Activated CD8-positive, alpha-beta memory T cell treated with anti-CD3 and anti-CD28 coated beads for 1 hour (primary cell): ENCODE measurements at regions not wholly inside any gene's neighbourhood (a gene's known extent, or its start where the extent isn't known, plus 50 kb on each side); places are given as distances from the start of the nearest gene placed in this dataset.
"Not testable (repeated sequence)": the region's sequence is repeated elsewhere in the genome, so short reads cannot be mapped to it uniquely, and the experiment has no call there.

ENCODE experiments used
- DNase-seq, 2 donors: peaks; one replicate each; pipeline ENCODE4 v3.0.0-alpha.2; 2020; ENCODE audit warnings: low read depth in 1 of 2; ENCODE audit errors: extremely low read depth in 1 of 2

GRCh38 chr5:21485458-21486000 lies 1367.6 kb downstream of the CDH12 start:
- not testable (repeated sequence) for DNase-seq

GRCh38 chr5:21484498-21484889 lies 1368.7 kb downstream of the CDH12 start:
- DNase-seq, result not testable (repeated sequence)

GRCh38 chr5:21483790-21484497 lies 1369.2 kb downstream of the CDH12 start:
- DNase-seq, result not testable (repeated sequence)

GRCh38 chr5:21482983-21483650 lies 1370.0 kb downstream of the CDH12 start:
- DNase-seq, result not testable (repeated sequence)

- not testable (repeated sequence) for DNase-seq
Observed at GRCh38 chr5:21482522-21482921, 1370.6 kb downstream of the CDH12 start.

GRCh38 chr5:21481320-21482270 lies 1371.5 kb downstream of the CDH12 start:
- DNase-seq, result not testable (repeated sequence)

GRCh38 chr5:21480054-21480453 lies 1373.1 kb downstream of the CDH12 start:
- not testable (repeated sequence) for DNase-seq

GRCh38 chr5:21473981-21474380 lies 1379.2 kb downstream of the CDH12 start:
- not testable (repeated sequence) for DNase-seq

GRCh38 chr5:21473436-21473835 lies 1379.7 kb downstream of the CDH12 start:
- DNase-seq, result not testable (repeated sequence)

GRCh38 chr5:21471691-21472090 lies 1381.5 kb downstream of the CDH12 start:
- not testable (repeated sequence) for DNase-seq

- not testable (repeated sequence) for DNase-seq
Observed at GRCh38 chr5:21469523-21470101, 1383.5 kb downstream of the CDH12 start.

GRCh38 chr5:21467544-21467943 lies 1385.6 kb downstream of the CDH12 start:
- DNase-seq, result not testable (repeated sequence)

- DNase-seq, result not testable (repeated sequence)
Observed at GRCh38 chr5:21459744-21460073, 1393.4 kb downstream of the CDH12 start.

- DNase-seq, result no peak
Observed at GRCh38 chr5:21452449-21452848, 1400.7 kb downstream of the CDH12 start.

GRCh38 chr5:21432646-21433045 lies 1420.5 kb downstream of the CDH12 start:
- no peak for DNase-seq

GRCh38 chr5:21424907-21425306 lies 1428.2 kb downstream of the CDH12 start:
- DNase-seq, result no peak

GRCh38 chr5:21419383-21419782 lies 1431.4 kb upstream of the CDH18 start:
- no peak for DNase-seq

- not testable (repeated sequence) for DNase-seq
Observed at GRCh38 chr5:21402089-21402488, 1414.1 kb upstream of the CDH18 start.

- no peak for DNase-seq
Observed at GRCh38 chr5:21398511-21398910, 1410.5 kb upstream of the CDH18 start.

GRCh38 chr5:21397693-21398092 lies 1409.7 kb upstream of the CDH18 start:
- DNase-seq, result no peak

- no peak for DNase-seq
Observed at GRCh38 chr5:21391506-21391905, 1403.5 kb upstream of the CDH18 start.
